K562 (cell line): ENCODE measurements at regions not wholly inside any gene's neighbourhood (a gene's known extent, or its start where the extent isn't known, plus 50 kb on each side); places are given as distances from the start of the nearest gene placed in this dataset.

Source experiments
- ATAC-seq: fragments of 200-7000 bp; cut with Tn5 transposase; 3 replicates; pipeline ENCODE4 v1.9.1; 2020; ENCODE audit warnings: moderate library complexity
- BruUV-seq: library from RNA; stranded (reverse); fragments of 400-500 nt; replicated peaks from 2 replicates; lab custom pipeline; 2021; lab: Mats Ljungman, UMichigan
- CTCF ChIA-PET: fragments of 300-600 bp; formaldehyde crosslinking; extraction: SDS; loops from one replicate; lab custom pipeline; 2021; ENCODE audit warnings: low intra/inter-chr PET ratio; lab: Yijun Ruan, JAX
- POLR2A ChIA-PET: fragments of 300-600, 350-650 bp; sonication (Branson Sonifier 250); formaldehyde crosslinking; extraction: SDS; loops from one replicate; lab custom pipeline; 2021; ENCODE audit warnings: antibody characterized with exemption, inconsistent platforms; lab: Yijun Ruan, JAX
- DNase-seq, 4 experiments: peaks; one replicate each; pipeline versions ENCODE4 v3.0.0 to v3.0.0-alpha.2; 2011 to 2018; ENCODE audit warnings: low spot score in 3 of 4, mixed read lengths in 3 of 4; ENCODE audit errors: extremely low read depth in 1 of 4
- FAIRE-seq: peaks from 2 replicates; lab custom pipeline; 2011; peaks lifted over from hg19 to GRCh38; lab: Jason Lieb, UNC
- H2AFZ ChIP-seq: 2 replicates; pipeline ENCODE4 v1.6.0; 2011; ENCODE audit warnings: low read depth, low read length, control low read depth, inconsistent platforms
- H3K27ac ChIP-seq: fragments of 200-600 bp; 3 replicates; pipeline ENCODE4 v1.8.0; 2011; ENCODE audit warnings: low read depth, mild to moderate bottlenecking, control low read depth, inconsistent platforms, low read length, moderate library complexity, mixed read lengths; ENCODE audit errors: extremely low read depth
- H3K27me3 ChIP-seq, 2 experiments: fragments of 300-600 bp in 1 of 2; 2 replicates in 1 of 2; 3 replicates in 1 of 2; pipeline versions ENCODE4 v1.6.0 to v1.8.0; 2011; ENCODE audit warnings: inconsistent platforms in 2 of 2, low read length in 2 of 2, mild to moderate bottlenecking in 1 of 2, mixed read lengths in 1 of 2, moderate library complexity in 1 of 2; ENCODE audit not compliant: control insufficient read depth in 2 of 2, insufficient read depth in 2 of 2
- H3K36me3 ChIP-seq: fragments of 300-600 bp; 3 replicates; pipeline ENCODE4 v1.8.0; 2011; ENCODE audit warnings: mild to moderate bottlenecking, low read length, inconsistent platforms; ENCODE audit not compliant: control insufficient read depth, insufficient read depth
- H3K4me1 ChIP-seq, 2 experiments: fragments of 200-600 bp in 1 of 2; replicated peaks in 1 of 2; 2 replicates in 1 of 2; 3 replicates in 1 of 2; pipeline versions ENCODE4 v1.5.1 to v1.8.0; 2011; ENCODE audit warnings: inconsistent platforms in 2 of 2, low read length in 2 of 2, mild to moderate bottlenecking in 1 of 2, mixed read lengths in 1 of 2, moderate library complexity in 1 of 2; ENCODE audit not compliant: control insufficient read depth in 2 of 2, insufficient read depth in 2 of 2
- H3K4me2 ChIP-seq: 2 replicates; pipeline ENCODE4 v1.6.1; 2011; ENCODE audit warnings: low read length, control low read depth, inconsistent platforms, mixed read lengths; ENCODE audit not compliant: insufficient read depth
- H3K4me3 ChIP-seq: fragments of 200-600 bp; sonication (generic), shearing (Covaris generic); 2 replicates; pipeline ENCODE4 v1.5.1; 2016; ENCODE audit warnings: control low read depth, inconsistent platforms
- H3K79me2 ChIP-seq: fragments of 200-600 bp; 3 replicates; pipeline ENCODE4 v1.8.0; 2011; ENCODE audit warnings: low read length, inconsistent platforms; ENCODE audit not compliant: control insufficient read depth, insufficient read depth
- H3K9ac ChIP-seq, 2 experiments: 2 replicates each; pipeline versions ENCODE4 v1.6.0 to v1.6.1; 2011; ENCODE audit warnings: low read depth in 2 of 2, low read length in 2 of 2, control low read depth in 1 of 2, inconsistent platforms in 1 of 2, mild to moderate bottlenecking in 1 of 2, mixed read lengths in 1 of 2; ENCODE audit not compliant: insufficient read depth in 1 of 2
- H3K9me1 ChIP-seq: one replicate; pipeline ENCODE4 v1.6.0; 2011; ENCODE audit warnings: inconsistent platforms, mild to moderate bottlenecking, low read length, moderate library complexity; ENCODE audit not compliant: control insufficient read depth, insufficient read depth
- H3K9me3 ChIP-seq: replicated peaks from 2 replicates; pipeline ENCODE4 v1.5.1; 2011; ENCODE audit warnings: low read depth, low read length, inconsistent platforms; ENCODE audit not compliant: control insufficient read depth, insufficient read depth
- H4K20me1 ChIP-seq: replicated peaks from 2 replicates; pipeline ENCODE4 v1.6.1; 2011; ENCODE audit warnings: low read length, inconsistent platforms, mixed read lengths; ENCODE audit not compliant: control insufficient read depth, insufficient read depth
- KLF1 ChIP-seq: fragments of 450-650 bp; IDR thresholded peaks from 2 replicates; pipeline ENCODE4 v1.6.1; 2016; ENCODE audit warnings: missing genetic modification characterization, missing compliant biosample characterization
- NCOA4 ChIP-seq: fragments of 450-650 bp; IDR thresholded peaks from 2 replicates; pipeline ENCODE4 v1.6.1; 2018; ENCODE audit warnings: mild to moderate bottlenecking; ENCODE audit not compliant: partially characterized antibody
- RBM25 ChIP-seq: fragments of 200-400 bp; formaldehyde crosslinking; IDR thresholded peaks from 2 replicates; pipeline ENCODE4 v1.6.1; 2018; ENCODE audit warnings: low read length, low read depth, moderate library complexity; ENCODE audit not compliant: severe bottlenecking
- SIN3A ChIP-seq, 2 experiments: fragments of 150-350 bp in 1 of 2; IDR thresholded peaks; 2 replicates each; pipeline ENCODE4 v1.6.1; 2011 to 2016; ENCODE audit warnings: borderline replicate concordance in 2 of 2, low read depth in 2 of 2, low read length in 2 of 2, mild to moderate bottlenecking in 2 of 2, moderate library complexity in 2 of 2; ENCODE audit not compliant: control insufficient read depth in 1 of 2
- ZNF143 ChIP-seq: sonication (generic); formaldehyde crosslinking; IDR thresholded peaks from 2 replicates; pipeline ENCODE4 v1.9.0; 2022; ENCODE audit warnings: mild to moderate bottlenecking, missing genetic modification reagents
- ZNF232 ChIP-seq: sonication (generic); formaldehyde crosslinking; IDR thresholded peaks from 2 replicates; pipeline ENCODE4 v1.8.0; 2022; ENCODE audit warnings: mild to moderate bottlenecking, missing genetic modification reagents
- ZNF316 ChIP-seq: fragments of 450-650 bp; IDR thresholded peaks from 2 replicates; pipeline ENCODE4 v1.6.1; 2016
- in situ Hi-C: fragments of 300-500 bp; cut with MboI; formaldehyde crosslinking; loops from 4 replicates; pipeline ENCODE4 v1.15.0; 2018; ENCODE audit warnings: inconsistent platforms, mixed read lengths
- intact Hi-C: fragments of 100-400 bp; cut with micrococcal nuclease; formaldehyde crosslinking; loops from 2 replicates; pipeline ENCODE4 v1.14.2; 2022
- TF ChIP-seq, protein P1 (sequence below): fragments of 250-450 bp; sonication (Bioruptor Pico); IDR thresholded peaks from 2 replicates; pipeline ENCODE4 v1.4.0; 2020
- TF ChIP-seq, protein P2 (sequence below): fragments of 250-450 bp; sonication (Bioruptor Pico); IDR thresholded peaks from 2 replicates; pipeline ENCODE4 v1.5.0; 2020; ENCODE audit warnings: mild to moderate bottlenecking
- TF ChIP-seq, protein P3 (sequence below): fragments of 250-450 bp; sonication (Bioruptor Pico); IDR thresholded peaks from 2 replicates; pipeline ENCODE4 v1.5.0; 2022; ENCODE audit warnings: mild to moderate bottlenecking
- TF ChIP-seq, protein P4 (sequence below): fragments of 450-650 bp; IDR thresholded peaks from 2 replicates; pipeline ENCODE4 v1.7.0; 2016; ENCODE audit warnings: borderline replicate concordance

DNA sequence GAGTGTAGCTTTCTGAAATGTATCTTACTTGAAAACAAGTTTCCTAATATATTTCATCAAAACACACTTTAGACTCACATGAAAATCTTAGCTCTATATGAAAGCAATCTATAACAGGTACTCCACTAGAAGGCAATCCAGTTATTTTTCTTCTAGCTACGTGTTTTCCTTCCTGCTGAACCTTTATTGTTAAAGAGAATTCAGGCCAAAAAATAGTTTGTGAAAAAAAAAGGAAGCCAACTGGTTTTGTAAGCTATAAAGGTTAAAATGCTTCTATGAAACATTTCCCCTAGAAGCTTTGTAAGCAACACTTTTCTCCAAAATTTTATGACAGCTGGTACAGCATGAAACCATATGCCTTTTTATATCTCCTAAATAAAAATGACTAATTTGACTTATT, 304.7 kb upstream of the DIAPH2 start (continued):
- TF ChIP-seq, protein P1, sequence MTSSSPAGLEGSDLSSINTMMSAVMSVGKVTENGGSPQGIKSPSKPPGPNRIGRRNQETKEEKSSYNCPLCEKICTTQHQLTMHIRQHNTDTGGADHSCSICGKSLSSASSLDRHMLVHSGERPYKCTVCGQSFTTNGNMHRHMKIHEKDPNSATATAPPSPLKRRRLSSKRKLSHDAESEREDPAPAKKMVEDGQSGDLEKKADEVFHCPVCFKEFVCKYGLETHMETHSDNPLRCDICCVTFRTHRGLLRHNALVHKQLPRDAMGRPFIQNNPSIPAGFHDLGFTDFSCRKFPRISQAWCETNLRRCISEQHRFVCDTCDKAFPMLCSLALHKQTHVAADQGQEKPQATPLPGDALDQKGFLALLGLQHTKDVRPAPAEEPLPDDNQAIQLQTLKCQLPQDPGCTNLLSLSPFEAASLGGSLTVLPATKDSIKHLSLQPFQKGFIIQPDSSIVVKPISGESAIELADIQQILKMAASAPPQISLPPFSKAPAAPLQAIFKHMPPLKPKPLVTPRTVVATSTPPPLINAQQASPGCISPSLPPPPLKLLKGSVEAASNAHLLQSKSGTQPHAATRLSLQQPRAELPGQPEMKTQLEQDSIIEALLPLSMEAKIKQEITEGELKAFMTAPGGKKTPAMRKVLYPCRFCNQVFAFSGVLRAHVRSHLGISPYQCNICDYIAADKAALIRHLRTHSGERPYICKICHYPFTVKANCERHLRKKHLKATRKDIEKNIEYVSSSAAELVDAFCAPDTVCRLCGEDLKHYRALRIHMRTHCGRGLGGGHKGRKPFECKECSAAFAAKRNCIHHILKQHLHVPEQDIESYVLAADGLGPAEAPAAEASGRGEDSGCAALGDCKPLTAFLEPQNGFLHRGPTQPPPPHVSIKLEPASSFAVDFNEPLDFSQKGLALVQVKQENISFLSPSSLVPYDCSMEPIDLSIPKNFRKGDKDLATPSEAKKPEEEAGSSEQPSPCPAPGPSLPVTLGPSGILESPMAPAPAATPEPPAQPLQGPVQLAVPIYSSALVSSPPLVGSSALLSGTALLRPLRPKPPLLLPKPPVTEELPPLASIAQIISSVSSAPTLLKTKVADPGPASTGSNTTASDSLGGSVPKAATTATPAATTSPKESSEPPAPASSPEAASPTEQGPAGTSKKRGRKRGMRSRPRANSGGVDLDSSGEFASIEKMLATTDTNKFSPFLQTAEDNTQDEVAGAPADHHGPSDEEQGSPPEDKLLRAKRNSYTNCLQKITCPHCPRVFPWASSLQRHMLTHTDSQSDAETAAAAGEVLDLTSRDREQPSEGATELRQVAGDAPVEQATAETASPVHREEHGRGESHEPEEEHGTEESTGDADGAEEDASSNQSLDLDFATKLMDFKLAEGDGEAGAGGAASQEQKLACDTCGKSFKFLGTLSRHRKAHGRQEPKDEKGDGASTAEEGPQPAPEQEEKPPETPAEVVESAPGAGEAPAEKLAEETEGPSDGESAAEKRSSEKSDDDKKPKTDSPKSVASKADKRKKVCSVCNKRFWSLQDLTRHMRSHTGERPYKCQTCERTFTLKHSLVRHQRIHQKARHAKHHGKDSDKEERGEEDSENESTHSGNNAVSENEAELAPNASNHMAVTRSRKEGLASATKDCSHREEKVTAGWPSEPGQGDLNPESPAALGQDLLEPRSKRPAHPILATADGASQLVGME (CRISPR knock-in tag) = no peak
- no peak for TF ChIP-seq NCOA4
- TF ChIP-seq, protein P2, sequence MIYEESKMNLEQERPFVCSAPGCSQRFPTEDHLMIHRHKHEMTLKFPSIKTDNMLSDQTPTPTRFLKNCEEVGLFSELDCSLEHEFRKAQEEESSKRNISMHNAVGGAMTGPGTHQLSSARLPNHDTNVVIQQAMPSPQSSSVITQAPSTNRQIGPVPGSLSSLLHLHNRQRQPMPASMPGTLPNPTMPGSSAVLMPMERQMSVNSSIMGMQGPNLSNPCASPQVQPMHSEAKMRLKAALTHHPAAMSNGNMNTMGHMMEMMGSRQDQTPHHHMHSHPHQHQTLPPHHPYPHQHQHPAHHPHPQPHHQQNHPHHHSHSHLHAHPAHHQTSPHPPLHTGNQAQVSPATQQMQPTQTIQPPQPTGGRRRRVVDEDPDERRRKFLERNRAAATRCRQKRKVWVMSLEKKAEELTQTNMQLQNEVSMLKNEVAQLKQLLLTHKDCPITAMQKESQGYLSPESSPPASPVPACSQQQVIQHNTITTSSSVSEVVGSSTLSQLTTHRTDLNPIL (CRISPR knock-in tag) = no peak
- TF ChIP-seq KLF1 (tag) = no peak

DNA sequence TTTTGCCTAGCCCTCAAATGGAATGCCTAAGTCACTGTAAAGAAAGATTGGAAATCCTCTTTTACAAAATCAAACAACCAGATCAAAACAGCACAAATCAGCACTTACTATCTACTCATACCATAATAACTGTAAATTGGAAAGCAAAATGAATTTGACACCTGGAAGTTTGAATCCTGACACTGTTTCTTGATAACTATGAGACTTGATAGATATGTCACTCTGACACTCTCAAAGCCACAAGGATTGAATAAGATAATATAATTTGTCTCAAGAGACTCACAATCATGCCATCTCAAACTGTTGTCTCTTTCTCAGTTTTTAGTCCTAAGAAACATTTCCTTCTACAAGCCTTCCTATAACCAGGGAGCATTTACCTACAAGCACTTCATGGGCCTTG, 302.6 kb upstream of the DIAPH2 start:
- intact Hi-C loops = no loop called here
- ChIA-PET POLR2A (no interaction called here), CTCF (no interaction called here)
- no peaks in the 10 kb centered on the region for H3K9me1 ChIP-seq
- DNase-seq = no peak
- no peak overlapping the region for H3K4me3 ChIP-seq
- H3K9ac ChIP-seq = no peak overlapping the region
- BruUV-seq = no TSS peak
- ATAC-seq = no peak
- no peaks in the 10 kb centered on the region for H3K79me2 ChIP-seq
- H3K9me3 ChIP-seq = no peaks in the 10 kb centered on the region
- H3K4me2 ChIP-seq = no peak overlapping the region
- no peaks in the 10 kb centered on the region for H4K20me1 ChIP-seq
- H3K36me3 ChIP-seq = no peaks in the 10 kb centered on the region
- no peak overlapping the region for H3K27ac ChIP-seq
- in situ Hi-C loops = no loop called here
- no peak overlapping the region for H2AFZ ChIP-seq
- no peaks in the 10 kb centered on the region for H3K27me3 ChIP-seq
- H3K4me1 ChIP-seq = no peaks in the 10 kb centered on the region
- no peak for FAIRE-seq
- TF ChIP-seq, protein P3, sequence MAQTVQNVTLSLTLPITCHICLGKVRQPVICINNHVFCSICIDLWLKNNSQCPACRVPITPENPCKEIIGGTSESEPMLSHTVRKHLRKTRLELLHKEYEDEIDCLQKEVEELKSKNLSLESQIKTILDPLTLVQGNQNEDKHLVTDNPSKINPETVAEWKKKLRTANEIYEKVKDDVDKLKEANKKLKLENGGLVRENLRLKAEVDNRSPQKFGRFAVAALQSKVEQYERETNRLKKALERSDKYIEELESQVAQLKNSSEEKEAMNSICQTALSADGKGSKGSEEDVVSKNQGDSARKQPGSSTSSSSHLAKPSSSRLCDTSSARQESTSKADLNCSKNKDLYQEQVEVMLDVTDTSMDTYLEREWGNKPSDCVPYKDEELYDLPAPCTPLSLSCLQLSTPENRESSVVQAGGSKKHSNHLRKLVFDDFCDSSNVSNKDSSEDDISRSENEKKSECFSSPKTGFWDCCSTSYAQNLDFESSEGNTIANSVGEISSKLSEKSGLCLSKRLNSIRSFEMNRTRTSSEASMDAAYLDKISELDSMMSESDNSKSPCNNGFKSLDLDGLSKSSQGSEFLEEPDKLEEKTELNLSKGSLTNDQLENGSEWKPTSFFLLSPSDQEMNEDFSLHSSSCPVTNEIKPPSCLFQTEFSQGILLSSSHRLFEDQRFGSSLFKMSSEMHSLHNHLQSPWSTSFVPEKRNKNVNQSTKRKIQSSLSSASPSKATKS (CRISPR knock-in tag) = no peak
- TF ChIP-seq ZNF316 (no peak), ZNF143 (no peak), RBM25 (no peak), ZNF232 (CRISPR knock-in tag) (no peak), SIN3A (IDR thresholded peaks at IDR 0.05; ENCODE audit: borderline replicate concordance in 2 of 2, control insufficient read depth in 1 of 2, low read depth in 2 of 2, low read length in 2 of 2) (no peak)
- TF ChIP-seq, protein P4, sequence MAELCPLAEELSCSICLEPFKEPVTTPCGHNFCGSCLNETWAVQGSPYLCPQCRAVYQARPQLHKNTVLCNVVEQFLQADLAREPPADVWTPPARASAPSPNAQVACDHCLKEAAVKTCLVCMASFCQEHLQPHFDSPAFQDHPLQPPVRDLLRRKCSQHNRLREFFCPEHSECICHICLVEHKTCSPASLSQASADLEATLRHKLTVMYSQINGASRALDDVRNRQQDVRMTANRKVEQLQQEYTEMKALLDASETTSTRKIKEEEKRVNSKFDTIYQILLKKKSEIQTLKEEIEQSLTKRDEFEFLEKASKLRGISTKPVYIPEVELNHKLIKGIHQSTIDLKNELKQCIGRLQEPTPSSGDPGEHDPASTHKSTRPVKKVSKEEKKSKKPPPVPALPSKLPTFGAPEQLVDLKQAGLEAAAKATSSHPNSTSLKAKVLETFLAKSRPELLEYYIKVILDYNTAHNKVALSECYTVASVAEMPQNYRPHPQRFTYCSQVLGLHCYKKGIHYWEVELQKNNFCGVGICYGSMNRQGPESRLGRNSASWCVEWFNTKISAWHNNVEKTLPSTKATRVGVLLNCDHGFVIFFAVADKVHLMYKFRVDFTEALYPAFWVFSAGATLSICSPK = no peak
